A172 (cell line): ENCODE measurements at regions not wholly inside any gene's neighbourhood (a gene's known extent, or its start where the extent isn't known, plus 50 kb on each side); places are given as distances from the start of the nearest gene placed in this dataset.
"Not testable (repeated sequence)": the region's sequence is repeated elsewhere in the genome, so short reads cannot be mapped to it uniquely, and the experiment has no call there.

Experiments
- DNase-seq: peaks from one replicate; pipeline ENCODE4 v3.0.0-alpha.2; 2015; ENCODE audit warnings: low spot score

DNA sequence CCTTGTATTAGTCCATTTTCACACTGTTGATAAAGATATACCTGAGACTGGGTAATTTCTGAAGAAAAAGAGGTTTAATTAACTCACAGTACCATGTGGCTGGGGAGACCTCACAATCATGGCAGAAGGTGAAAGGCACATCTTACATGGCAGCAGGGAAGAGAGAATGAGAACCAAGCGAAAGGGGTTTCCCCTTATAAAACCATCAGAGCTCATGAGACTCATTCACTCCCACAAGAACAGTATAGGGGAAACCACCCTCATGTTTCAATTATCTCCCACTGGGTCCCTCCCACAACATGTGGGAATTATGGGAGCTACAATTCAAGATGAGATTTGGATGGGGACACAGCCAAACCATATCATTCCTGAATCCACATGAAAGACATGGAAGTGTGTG lies 169.4 kb upstream of the SFSWAP start:
- not testable (repeated sequence) for DNase-seq

DNA sequence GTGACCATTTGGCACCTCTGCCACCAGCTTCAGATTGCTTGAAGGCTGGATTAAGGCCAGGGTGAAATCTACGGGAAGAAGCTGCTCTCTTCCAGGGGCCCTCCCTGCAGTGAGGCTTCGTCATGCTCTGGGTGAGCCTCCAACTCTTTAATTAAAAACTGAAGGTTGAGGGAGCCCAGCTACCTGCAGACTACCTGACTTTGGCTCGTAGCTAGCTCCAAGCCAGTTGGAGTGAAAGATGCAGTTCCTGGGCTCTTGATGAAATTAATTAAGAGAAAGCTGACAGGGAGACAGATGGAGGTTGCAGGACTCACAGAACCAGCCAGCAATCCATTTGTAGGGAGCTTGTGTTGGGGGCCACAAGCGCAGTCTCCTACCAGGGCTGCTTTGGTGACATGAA lies 168.5 kb upstream of the SFSWAP start:
- DNase-seq: no peak

DNA sequence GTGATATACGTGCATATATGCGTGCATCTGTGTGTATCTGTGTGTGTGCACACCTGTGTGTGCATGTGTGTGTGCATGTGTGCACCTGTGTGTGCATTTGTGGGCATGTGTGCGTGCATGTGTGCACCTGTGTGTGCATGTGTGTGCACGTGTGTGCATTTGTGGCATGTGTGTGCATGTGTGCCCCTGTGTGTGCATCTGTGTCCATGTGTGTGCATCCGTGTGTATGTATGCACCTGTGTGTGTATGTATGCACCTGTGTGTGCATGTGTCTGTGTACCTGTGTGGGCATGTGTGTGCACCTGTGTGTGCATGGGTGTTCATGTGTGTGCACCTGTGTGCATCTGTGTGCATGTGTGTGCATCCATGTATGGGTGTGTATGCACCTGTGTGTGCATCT lies 167.8 kb upstream of the SFSWAP start:
- DNase-seq: no peak

DNA sequence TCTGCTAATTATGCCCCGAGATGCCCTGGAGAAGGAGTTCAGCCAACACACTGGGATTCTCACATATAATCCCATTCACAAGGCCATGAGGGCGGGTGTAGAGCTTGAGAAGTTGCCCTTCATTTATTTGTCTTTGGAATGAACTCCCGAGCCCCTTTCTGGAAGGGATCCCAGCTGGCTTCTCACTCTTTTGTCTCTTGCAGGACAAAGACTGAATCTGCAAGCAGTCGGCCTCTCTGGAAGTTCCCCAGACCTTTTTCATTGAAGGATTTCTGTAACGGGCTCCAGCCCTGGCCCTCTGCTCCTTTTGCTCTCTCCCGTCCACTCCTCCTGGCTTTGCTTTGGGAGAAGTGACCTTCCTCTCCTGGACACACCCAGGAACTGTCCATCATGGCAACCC lies 163.3 kb upstream of the SFSWAP start:
- no peak for DNase-seq

DNA sequence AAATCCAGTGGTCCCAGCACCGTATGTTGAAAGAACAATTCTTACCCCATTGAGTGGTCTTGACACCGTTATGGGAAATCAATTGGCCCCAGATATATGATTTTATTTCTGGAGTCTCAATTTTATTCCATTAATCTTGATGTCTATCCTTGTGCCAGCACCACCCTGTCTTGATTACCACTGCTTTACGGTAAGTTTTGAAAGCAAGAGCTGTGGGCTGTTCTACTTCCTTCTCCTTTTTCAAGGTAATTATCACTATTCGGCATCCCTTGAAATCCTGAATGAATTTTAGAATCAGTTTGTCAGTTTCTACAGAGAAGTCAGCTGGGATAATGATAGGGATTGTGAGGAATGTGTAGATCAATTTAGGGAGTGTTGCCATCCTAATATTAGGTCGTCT lies 160.8 kb upstream of the SFSWAP start:
- DNase-seq: no peak

DNA sequence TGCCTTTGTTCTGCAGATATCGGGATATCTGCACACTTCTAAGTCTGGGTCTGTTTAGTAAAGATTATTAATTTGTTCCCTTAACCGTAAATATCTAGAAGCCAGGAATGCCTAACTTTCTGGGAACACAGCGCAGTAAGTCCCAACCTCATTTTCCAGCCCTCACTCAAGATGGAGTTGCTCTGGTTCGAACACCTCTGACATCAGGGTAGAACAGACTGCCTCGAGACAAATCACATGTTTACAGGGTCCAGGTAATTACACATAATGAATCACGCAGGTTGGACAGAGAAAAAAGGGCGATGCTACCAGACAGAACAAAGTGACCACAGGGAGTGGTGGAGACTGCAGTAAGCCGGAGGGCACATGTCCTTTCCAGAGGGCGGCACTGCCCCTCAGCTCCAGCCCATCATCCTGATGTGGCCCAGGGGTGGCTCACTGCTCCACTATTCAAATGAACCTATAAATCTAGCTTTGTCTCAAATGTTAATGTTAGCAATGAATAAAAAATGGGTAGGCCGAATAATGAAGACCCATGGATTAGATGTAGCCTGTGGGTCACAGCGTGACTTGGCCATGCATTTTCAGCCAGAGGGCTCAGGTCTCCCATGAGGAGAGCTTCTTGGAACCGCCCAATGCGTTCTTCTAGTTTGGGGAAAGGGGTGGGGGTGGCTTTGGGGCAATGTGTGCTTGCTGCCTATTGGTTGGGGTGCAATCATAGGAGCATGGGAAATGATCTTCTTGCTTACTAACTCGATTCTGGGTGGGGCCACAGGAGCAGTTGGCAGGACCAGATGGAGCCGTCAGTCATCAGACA lies 159.0 kb upstream of the SFSWAP start:
- DNase-seq: no peak

DNA sequence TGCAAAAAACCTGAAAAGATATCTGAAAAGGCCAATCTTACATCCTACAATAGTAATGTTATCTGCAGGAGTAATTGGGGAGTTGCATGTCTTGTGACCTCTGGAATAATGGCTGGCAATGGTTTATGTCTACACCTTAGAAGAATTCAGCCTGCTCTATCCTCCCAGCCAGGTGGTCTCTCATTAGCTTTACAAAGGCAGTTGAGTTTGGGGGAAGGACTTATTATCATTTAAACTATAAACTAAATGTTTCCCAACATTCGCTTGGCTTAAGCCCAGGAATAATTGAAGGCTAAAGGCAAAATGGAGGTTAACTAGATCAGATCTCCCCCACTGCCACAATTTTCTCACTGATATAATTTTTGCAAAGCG lies 158.4 kb upstream of the SFSWAP start:
- no peak for DNase-seq

DNA sequence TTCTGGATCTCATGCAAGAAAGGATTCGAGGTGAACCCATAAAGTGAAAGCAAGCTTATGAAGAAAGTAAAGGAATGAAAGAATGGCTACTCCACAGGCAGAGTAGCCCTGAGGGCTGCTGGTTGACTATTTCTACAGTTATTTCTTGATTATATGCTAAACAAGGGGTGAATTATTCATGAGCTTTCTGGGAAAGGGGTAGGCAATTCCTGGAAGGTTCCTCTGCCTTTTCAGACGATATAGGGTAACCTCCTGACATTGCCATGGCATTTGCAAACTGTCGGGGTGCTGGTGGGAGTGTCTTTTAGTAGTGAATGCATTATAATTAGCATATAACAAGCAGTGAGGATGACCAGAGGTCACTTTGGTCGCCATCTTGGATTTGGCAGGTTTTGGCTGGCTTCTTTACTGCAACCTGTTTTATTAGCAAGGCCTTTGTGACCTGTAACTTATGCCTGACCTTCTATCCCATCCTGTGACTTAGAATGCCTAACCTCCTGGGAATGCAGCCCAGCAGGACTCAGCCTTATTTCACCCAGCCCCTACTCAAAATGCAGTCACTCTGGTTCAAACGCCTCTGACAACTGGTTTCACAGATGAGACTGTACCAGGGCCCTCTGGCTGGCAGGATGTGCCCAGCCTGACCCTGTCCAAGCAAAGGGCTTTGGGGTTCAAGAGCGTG lies 157.7 kb upstream of the SFSWAP start:
- DNase-seq: no peak

DNA sequence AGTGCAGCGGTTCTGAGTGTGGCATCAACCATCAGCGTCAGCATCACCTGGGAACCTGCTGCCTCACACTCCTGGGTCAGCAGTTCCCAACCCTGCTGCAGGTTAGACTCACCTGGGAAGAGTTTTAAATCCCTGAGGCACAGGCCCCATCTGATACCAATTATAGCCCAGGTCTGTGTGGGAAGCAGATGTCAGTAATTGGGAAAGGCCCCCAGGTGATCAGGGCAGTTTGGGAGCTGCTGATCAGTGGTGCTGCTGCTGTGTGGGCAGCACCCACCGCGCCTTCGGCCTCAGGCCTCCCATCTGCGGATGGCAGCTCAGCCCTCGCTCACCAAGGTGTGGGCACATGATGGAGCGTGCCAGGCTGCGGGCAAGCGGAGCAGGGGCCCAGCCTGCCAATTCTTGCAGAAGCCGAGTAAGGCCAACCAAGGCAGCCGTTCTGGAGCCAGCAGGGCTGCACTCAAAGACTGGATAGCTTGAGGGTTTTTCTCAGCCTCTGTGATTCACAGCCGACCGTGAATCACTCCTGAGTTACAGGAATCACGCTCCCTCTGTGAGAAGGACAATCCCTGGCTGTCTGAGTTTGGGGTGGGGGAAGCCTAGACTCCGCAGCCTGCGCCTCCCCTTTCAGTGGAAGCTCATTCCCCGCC lies 155.6 kb upstream of the SFSWAP start:
- DNase-seq: no peak

DNA sequence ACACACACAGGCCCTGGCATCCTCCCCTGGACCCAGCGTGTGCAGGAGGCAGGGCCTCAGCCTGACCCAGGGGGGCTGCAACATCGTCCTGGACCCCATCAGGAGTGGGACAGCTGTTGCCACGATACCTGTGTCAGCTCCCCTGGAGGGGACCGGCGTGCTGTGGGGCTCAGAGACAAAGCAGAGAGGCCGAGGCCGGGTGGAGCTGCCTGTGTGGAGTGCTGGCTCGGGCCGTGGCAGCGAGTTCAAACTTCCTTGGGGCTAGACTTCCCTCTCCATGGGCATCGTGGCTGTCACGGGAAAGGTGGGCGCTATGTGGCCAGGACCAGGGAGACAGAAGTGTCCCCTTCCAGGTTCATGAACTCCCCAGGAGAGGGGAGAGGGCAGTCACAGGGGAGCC lies 155.0 kb upstream of the SFSWAP start:
- DNase-seq: no peak

DNA sequence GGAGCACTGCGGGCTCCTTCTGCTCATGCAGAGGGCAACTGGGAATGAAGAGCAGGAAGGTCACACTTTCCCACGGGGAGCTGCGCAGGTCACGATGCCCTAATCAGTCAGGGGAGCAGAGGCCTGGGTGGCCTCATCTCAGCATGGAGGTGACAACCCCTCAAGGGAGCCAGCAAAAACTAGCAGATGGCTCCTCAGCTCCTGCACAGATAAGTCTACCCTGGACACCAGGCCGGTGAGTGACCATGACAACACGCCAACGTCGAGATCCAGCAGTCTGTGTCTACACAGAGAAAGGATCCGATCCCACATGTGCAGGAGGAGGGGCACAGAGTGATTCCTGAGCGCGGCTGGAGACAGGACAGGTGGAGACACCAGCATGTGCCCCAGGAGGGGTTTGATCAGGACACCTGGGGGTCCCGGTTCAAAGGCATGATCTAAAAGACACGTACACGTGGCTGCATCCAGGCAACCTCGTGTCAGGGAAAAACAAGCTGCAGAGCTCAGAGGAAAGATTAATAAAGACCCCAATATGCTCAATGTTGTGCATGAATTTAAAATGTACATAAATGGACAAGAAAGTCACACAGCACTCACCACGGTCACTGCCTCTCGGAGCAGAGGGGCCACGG lies 153.7 kb upstream of the SFSWAP start:
- DNase-seq: no peak

DNA sequence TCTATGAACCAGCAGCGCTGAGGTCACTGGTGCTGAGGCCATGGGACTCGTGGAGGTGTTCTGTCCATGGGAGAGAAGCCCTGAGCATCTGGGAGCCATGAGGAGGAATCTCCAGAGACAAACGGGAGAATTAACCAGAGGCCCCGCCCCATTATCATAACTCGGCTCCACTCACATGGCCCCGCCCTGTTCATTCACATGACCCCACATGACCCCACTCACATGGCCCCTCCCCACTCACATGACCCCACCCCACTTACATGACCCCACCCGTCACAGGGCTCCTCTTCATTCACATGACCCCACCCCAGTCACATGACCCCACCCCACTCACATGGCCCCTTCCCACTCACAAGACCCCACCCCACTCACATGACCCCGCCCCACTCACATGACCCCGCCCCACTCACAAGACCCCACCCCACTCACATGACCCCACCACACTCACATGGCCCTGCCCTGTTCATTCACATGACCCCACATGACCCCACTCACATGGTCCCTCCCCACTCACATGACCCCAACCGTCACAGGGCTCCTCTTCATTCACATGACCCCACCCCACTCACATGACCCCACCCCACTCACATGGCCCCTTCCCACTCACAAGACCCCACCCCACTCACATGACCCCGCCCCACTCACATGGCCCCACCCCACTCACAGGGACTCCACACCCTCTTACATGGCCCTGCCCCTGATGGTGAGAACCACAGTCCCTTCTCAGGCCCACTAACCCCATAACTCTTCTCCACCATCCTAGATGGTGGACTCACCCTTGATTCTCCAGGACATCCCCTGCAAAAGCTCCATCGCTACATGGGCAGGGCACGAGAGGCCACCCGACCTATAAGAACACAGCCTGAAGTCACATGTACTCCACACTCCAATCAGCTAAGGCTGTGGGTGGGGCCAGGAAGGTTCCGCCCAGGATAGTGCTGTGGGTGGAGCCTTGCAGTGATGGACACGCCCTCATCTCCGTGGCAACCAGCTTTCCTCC lies 151.1 kb upstream of the SFSWAP start:
- DNase-seq: no peak

DNA sequence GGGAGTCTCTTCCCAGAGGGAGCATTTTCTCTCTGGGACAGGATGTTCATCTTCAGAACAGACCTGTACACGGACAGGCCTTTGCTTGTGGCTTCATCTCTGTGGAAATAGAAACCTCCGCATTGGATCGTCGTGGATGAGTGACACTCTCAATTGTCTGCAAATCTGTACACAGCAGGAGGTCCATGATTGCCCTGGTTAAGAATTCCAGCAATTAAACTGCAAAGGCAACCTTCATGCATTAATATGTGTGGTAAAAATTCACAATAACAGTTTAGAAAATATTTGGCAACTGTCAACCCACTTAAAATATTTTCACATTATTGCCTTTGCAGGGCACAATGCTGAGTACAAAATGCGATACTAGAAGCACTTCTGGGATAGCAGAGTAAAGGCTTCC lies 149.8 kb upstream of the SFSWAP start:
- DNase-seq: no peak

DNA sequence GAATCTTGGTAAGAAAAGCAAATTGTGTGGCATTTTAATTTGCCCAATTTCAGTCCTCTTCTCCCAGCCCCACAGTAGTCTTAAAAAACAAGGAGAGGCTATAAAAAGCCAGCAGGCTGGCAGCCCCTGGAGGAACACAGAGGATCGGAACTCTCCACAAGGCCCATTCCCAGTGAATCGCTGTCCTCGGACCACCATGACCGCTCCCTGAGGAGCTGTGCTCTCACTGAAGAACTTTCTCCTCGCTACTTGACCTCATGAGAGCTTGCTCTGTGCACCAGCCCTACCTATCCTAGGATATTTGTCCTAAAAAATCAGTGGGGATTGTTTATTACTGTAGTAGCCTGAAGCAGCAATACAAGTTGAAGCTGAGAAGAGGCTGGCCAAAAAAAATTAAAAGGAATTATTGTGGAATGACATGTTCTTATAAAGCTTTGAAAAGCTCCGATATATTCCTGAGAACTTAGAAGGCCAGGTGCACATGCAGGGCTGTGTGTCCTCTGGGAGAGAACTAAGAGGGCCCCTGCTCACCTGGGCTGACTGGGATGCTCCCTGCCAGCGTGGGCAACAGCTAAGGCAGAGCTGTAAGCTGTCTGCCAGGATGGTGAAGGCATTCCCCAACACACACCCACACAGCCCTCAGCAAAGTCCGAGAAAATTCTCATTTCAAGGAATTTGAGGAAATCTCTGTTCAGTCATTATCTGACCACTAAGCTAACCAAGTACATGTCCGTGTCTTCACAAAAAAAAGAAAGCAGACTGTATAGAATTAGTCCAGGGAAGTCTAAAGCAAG lies 148.8 kb upstream of the SFSWAP start:
- no peak for DNase-seq

DNA sequence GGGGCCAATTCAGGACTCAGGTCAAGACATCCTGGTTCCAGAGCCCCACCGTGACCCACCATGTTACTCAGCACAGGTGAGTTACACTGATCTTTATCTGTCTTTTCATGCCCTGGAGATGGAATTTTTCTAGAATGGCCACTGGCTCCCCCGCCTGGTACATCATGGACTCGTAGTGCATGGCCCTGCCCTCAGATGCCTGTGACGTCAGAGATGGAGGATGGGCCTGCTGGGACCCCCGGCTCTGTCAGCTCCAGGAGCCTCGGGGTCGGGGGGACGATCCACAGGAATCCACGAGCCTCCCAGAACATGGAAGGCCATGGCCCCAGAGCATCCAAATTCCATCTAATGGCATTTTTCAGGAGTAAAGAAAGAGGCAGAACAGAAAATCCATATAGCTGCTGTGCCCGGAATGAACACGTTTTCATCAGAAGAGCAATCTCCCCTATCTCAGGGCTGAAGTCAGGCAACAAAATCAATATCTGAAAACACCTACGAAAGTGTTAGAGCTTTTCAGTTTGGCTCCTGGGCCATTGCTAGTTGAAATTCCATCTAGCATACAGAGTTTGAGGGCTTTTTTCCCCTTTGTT lies 146.7 kb upstream of the SFSWAP start:
- DNase-seq: not testable (repeated sequence)

DNA sequence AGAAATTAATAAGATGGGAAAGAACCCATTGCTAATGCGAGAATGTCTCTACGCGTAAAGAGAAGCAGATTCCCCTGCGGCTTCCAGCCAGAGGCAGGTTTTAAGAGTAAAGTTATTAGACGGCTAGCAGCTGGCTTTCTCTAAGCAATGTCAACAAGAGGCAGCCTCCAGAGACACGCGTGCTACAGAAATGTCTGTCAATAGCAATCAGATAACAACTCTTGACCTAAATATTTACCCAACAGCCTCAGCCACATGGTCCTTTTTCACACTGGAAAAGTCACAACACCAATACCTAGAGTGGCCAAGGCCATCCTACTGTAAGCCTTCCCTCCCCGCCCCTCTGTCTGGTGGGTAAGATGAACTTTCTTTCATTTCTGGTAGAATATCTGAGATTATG lies 146.0 kb upstream of the SFSWAP start:
- DNase-seq: no peak

DNA sequence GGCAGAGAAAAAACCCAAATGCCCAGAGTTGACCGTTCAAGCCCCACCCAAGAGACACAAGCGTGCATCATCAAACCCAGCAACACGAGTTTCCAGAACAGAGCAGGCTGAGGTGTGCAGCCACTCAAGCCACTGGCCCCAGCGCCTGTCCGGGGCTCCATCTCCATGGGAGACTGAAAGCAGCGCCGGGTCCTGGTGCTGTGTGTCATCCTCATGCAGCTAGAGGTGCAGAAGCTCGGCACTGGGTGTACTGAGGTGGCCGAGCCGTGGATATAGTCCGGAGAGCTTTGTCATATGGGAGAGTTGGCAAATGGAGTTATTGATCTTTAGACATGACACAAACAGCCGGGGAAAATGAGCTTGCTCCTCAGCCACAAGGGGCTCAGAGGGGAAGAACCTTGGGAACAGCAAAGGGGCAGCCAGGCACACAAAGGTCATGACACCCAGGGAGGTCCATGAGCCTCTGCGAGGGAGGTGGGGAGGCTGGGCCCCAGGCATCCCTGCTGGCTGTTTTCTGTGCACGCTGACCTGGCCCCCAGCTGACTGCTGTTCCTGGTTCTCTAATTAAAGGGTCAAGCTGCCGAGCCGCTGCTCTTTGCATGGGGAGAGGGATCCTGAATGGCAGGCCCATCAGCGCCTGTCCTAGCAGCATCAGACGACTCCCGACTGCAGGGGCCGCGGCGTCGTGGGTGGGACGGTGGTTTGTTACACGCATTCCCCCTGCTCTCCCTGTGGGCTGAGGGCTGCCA lies 145.4 kb upstream of the SFSWAP start:
- DNase-seq: no peak

DNA sequence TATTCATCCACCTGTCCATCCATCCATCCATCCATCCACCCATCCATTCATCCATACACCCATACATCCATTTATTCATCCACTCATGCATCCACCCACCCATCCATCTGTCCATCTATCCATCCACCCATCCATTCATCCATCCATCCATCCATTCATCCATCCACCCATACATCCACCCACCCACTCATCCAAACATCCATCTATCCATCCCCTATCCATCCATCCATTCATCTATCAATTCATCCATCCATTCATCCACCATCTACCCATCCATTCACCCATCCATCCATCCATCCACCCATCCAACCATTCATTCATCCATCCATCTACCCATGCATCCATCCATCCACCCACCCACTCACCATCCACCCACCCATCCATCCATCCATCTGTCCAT lies 142.6 kb upstream of the SFSWAP start:
- DNase-seq: no peak

DNA sequence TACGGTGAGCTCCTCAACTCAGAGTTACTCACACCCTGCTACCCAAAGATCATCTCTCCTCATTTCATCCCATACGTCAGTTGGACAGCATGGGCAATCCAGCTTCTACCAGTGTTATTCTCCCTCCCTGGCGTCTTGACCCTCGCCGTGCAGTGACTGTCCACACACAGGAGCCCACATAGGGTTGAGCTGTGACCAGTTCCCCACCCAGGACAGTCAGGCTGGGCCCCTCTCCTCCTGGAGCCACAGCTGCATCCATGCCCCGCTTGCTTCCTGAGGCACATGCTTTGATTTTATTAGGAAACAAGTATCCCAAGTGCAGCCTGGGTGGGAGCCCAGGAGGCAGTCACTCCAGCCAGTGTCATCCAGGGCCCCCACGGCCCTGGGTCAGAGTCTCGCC lies 140.3 kb upstream of the SFSWAP start:
- DNase-seq: no peak
